ENCODE measurements at regions not wholly inside any gene's neighbourhood (a gene's known extent, or its start where the extent isn't known, plus 50 kb on each side); places are given as distances from the start of the nearest gene placed in this dataset.
"Not testable (repeated sequence)": the region's sequence is repeated elsewhere in the genome, so short reads cannot be mapped to it uniquely, and the experiment has no call there.

GRCh38 chr5:71401150-71401549 lies 54.3 kb upstream of the BDP1 start:
- not testable (repeated sequence) for TF ChIP-seq CTCF, POLR2A (IDR thresholded peaks at IDR 0.05)

All from adrenal gland (tissue), 5 donors.